Fibroblast of skin of left biceps (primary cell): ENCODE measurements at regions not wholly inside any gene's neighbourhood (a gene's known extent, or its start where the extent isn't known, plus 50 kb on each side); places are given as distances from the start of the nearest gene placed in this dataset.

Experiments used
- DNase-seq, 2 experiments: peaks; one replicate each; pipeline ENCODE4 v3.0.0-alpha.2; 2013; ENCODE audit warnings: low read depth in 2 of 2

- DNase-seq: no peak
Observed at GRCh38 chr2:207449642-207450165, 80.1 kb upstream of the CREB1 start.

GRCh38 chr2:207450186-207450585 is 79.6 kb upstream of the CREB1 start:
- DNase-seq: no peak

GRCh38 chr2:207458582-207458981 is 71.2 kb upstream of the CREB1 start:
- no peak for DNase-seq

GRCh38 chr2:207459990-207460757 is 69.6 kb upstream of the CREB1 start:
- no peak for DNase-seq

- no peak for DNase-seq
Observed at GRCh38 chr2:207463433-207463832, 66.3 kb upstream of the CREB1 start.

GRCh38 chr2:207464007-207464406 is 65.8 kb upstream of the CREB1 start:
- DNase-seq: no peak

GRCh38 chr2:207465894-207466293 is 63.9 kb upstream of the CREB1 start:
- no peak for DNase-seq

GRCh38 chr2:207467716-207468347 is 61.9 kb upstream of the CREB1 start:
- peak; percentile 72 to 75 for DNase-seq

GRCh38 chr2:207468488-207468887 is 61.3 kb upstream of the CREB1 start:
- no peak for DNase-seq

GRCh38 chr2:207469451-207469850 is 60.3 kb upstream of the CREB1 start:
- DNase-seq: no peak

GRCh38 chr2:207469943-207470729 is 59.6 kb upstream of the CREB1 start:
- no peak for DNase-seq

- DNase-seq: no peak
Observed at GRCh38 chr2:207471261-207471660, 58.5 kb upstream of the CREB1 start.

GRCh38 chr2:207472343-207473048 is 57.3 kb upstream of the CREB1 start:
- DNase-seq: no peak

GRCh38 chr2:207473049-207473930 is 56.5 kb upstream of the CREB1 start:
- peak; percentile 72 to 75 for DNase-seq

GRCh38 chr2:207473931-207474235 is 55.9 kb upstream of the CREB1 start:
- DNase-seq: no peak

GRCh38 chr2:207474863-207475485 is 54.8 kb upstream of the CREB1 start:
- DNase-seq: peak in 1 of 2 experiments; percentile 53

GRCh38 chr2:207475546-207475945 is 54.2 kb upstream of the CREB1 start:
- no peak for DNase-seq

GRCh38 chr2:207477896-207478295 is 51.9 kb upstream of the CREB1 start:
- DNase-seq: no peak

GRCh38 chr2:207478572-207478971 is 51.2 kb upstream of the CREB1 start:
- no peak for DNase-seq

GRCh38 chr2:207479198-207479785 is 50.5 kb upstream of the CREB1 start:
- DNase-seq: no peak
